ENCODE measurements at regions not wholly inside any gene's neighbourhood (a gene's known extent, or its start where the extent isn't known, plus 50 kb on each side); places are given as distances from the start of the nearest gene placed in this dataset.

- DNase-seq = no peak
Measured at GRCh38 chr20:48433178-48433577, 394.6 kb downstream of the PREX1 start.

- no peak for DNase-seq
Measured at GRCh38 chr20:48432494-48432832, 395.3 kb downstream of the PREX1 start.

- DNase-seq = no peak
Measured at GRCh38 chr20:48431653-48432493, 395.9 kb downstream of the PREX1 start.

- no peak for DNase-seq
Measured at GRCh38 chr20:48426630-48427029, 401.2 kb downstream of the PREX1 start.

GRCh38 chr20:48425817-48426612, 401.8 kb downstream of the PREX1 start:
- no peak for DNase-seq

- no peak for DNase-seq
Measured at GRCh38 chr20:48425321-48425720, 402.5 kb downstream of the PREX1 start.

- no peak for DNase-seq
Measured at GRCh38 chr20:48422242-48422960, 405.4 kb downstream of the PREX1 start.

GRCh38 chr20:48421547-48421946, 406.3 kb downstream of the PREX1 start:
- DNase-seq = no peak

GRCh38 chr20:48420176-48420575, 407.6 kb downstream of the PREX1 start:
- no peak for DNase-seq

- DNase-seq = no peak
Measured at GRCh38 chr20:48419173-48419572, 408.6 kb downstream of the PREX1 start.

- no peak for DNase-seq
Measured at GRCh38 chr20:48416002-48416401, 411.8 kb downstream of the PREX1 start.

- DNase-seq = no peak
Measured at GRCh38 chr20:48414786-48415185, 413.0 kb downstream of the PREX1 start.

- DNase-seq = no peak
Measured at GRCh38 chr20:48411919-48412522, 415.8 kb downstream of the PREX1 start.

- DNase-seq = no peak
Measured at GRCh38 chr20:48411245-48411644, 416.6 kb downstream of the PREX1 start.

GRCh38 chr20:48409055-48409615, 418.7 kb downstream of the PREX1 start:
- DNase-seq = no peak

GRCh38 chr20:48407710-48408109, 420.1 kb downstream of the PREX1 start:
- DNase-seq = no peak

- no peak for DNase-seq
Measured at GRCh38 chr20:48406912-48407340, 420.9 kb downstream of the PREX1 start.

GRCh38 chr20:48406498-48406897, 421.3 kb downstream of the PREX1 start:
- no peak for DNase-seq

- DNase-seq = no peak
Measured at GRCh38 chr20:48405909-48406308, 421.9 kb downstream of the PREX1 start.

- no peak for DNase-seq
Measured at GRCh38 chr20:48404598-48404997, 423.2 kb downstream of the PREX1 start.

- no peak for DNase-seq
Measured at GRCh38 chr20:48403167-48403761, 424.5 kb downstream of the PREX1 start.

- no peak for DNase-seq
Measured at GRCh38 chr20:48401359-48401758, 426.4 kb downstream of the PREX1 start.

Data from CD4-positive, alpha-beta T cell treated with Interferon alpha-2 for 1 hour (primary cell).